ENCODE measurements at regions not wholly inside any gene's neighbourhood (a gene's known extent, or its start where the extent isn't known, plus 50 kb on each side); places are given as distances from the start of the nearest gene placed in this dataset.

DNA sequence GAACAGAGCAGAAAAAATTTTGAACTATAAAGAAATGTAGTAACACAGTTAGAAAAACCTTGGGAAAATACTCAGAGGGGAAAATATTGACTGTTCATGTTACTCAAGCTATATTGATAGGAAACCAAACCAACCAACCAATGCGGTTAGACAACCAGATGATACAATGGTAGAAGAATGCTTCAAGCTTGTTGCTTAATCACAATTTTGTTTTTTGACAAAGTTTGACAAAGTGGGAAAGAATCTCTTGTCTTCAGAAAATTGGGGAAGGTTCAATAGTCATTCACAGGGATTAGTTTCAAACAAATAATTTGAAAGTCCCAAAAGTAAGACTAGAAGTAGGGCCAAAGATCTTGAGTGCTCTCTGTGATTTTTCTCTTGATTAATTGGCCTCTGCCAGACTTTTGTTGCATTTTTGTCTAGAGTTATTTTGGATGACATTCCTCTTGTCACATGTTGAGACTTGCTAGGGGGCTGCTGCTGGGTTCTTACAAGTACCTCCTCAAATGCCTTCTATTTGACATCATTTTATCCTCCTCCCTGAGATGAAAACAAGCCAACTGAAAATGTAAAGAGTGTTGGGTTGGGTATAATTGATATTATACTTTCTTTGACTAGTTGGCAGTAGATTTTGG lies 233.1 kb upstream of the PHYHIPL start:
- TF ChIP-seq, protein P1, sequence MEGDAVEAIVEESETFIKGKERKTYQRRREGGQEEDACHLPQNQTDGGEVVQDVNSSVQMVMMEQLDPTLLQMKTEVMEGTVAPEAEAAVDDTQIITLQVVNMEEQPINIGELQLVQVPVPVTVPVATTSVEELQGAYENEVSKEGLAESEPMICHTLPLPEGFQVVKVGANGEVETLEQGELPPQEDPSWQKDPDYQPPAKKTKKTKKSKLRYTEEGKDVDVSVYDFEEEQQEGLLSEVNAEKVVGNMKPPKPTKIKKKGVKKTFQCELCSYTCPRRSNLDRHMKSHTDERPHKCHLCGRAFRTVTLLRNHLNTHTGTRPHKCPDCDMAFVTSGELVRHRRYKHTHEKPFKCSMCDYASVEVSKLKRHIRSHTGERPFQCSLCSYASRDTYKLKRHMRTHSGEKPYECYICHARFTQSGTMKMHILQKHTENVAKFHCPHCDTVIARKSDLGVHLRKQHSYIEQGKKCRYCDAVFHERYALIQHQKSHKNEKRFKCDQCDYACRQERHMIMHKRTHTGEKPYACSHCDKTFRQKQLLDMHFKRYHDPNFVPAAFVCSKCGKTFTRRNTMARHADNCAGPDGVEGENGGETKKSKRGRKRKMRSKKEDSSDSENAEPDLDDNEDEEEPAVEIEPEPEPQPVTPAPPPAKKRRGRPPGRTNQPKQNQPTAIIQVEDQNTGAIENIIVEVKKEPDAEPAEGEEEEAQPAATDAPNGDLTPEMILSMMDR (conservative IDR thresholded peaks at IDR 0.05 in 1 of 2, IDR thresholded peaks at IDR 0.05 in 1 of 2; ENCODE audit: extremely low read depth in 1 of 2, insufficient read depth in 1 of 2, low read depth in 1 of 2, low read length in 2 of 2), result no peak
- no peak for TF ChIP-seq EZH2 (IDR thresholded peaks at IDR 0.05; ENCODE audit: borderline replicate concordance, low read length)

Measured in mammary epithelial cell (primary cell).